ENCODE measurements at regions not wholly inside any gene's neighbourhood (a gene's known extent, or its start where the extent isn't known, plus 50 kb on each side); places are given as distances from the start of the nearest gene placed in this dataset.

GRCh38 chr16:47956916-47957315, 198.9 kb downstream of the ABCC12 start:
- H3K4me3 ChIP-seq (ENCODE audit: low read length): no peak overlapping the region
- DNase-seq (ENCODE audit: low read depth): no peak
- no peak for TF ChIP-seq CTCF (conservative IDR thresholded peaks at IDR 0.05; ENCODE audit: low read length)

- no peak for TF ChIP-seq CTCF (conservative IDR thresholded peaks at IDR 0.05; ENCODE audit: low read length)
- DNase-seq (ENCODE audit: low read depth): no peak
- no peak overlapping the region for H3K4me3 ChIP-seq (ENCODE audit: low read length)
Measured at GRCh38 chr16:47949714-47950113, 206.1 kb downstream of the ABCC12 start.

- TF ChIP-seq CTCF (conservative IDR thresholded peaks at IDR 0.05; ENCODE audit: low read length): no peak
- H3K4me3 ChIP-seq (ENCODE audit: low read length): no peak overlapping the region
- no peak for DNase-seq (ENCODE audit: low read depth)
Measured at GRCh38 chr16:47949276-47949675, 206.5 kb downstream of the ABCC12 start.

GRCh38 chr16:47947723-47948122, 208.1 kb downstream of the ABCC12 start:
- no peak for DNase-seq (ENCODE audit: low read depth)
- no peak overlapping the region for H3K4me3 ChIP-seq (ENCODE audit: low read length)
- no peak for TF ChIP-seq CTCF (conservative IDR thresholded peaks at IDR 0.05; ENCODE audit: low read length)

GRCh38 chr16:47946092-47946491, 209.7 kb downstream of the ABCC12 start:
- H3K4me3 ChIP-seq (ENCODE audit: low read length): no peak overlapping the region
- no peak for TF ChIP-seq CTCF (conservative IDR thresholded peaks at IDR 0.05; ENCODE audit: low read length)
- DNase-seq (ENCODE audit: low read depth): no peak

GRCh38 chr16:47944589-47944988, 211.2 kb downstream of the ABCC12 start:
- no peak for DNase-seq (ENCODE audit: low read depth)
- no peak for TF ChIP-seq CTCF (conservative IDR thresholded peaks at IDR 0.05; ENCODE audit: low read length)
- H3K4me3 ChIP-seq (ENCODE audit: low read length): no peak overlapping the region

GRCh38 chr16:47943235-47943634, 212.6 kb downstream of the ABCC12 start:
- TF ChIP-seq CTCF (conservative IDR thresholded peaks at IDR 0.05; ENCODE audit: low read length): no peak
- no peak for DNase-seq (ENCODE audit: low read depth)
- no peak overlapping the region for H3K4me3 ChIP-seq (ENCODE audit: low read length)

Data from AG10803 (cell line).